H1 (cell line): ENCODE measurements at regions not wholly inside any gene's neighbourhood (a gene's known extent, or its start where the extent isn't known, plus 50 kb on each side); places are given as distances from the start of the nearest gene placed in this dataset.

Experiments used
- CHD2 ChIP-seq: IDR thresholded peaks from 2 replicates; pipeline ENCODE4 v1.6.1; 2012; ENCODE audit warnings: low read length, improper control_type of control experiment
- YY1 ChIP-seq: IDR thresholded peaks from 2 replicates; pipeline ENCODE4 v1.6.1; 2011; ENCODE audit warnings: low read depth, mild to moderate bottlenecking, low read length

GRCh38 chr6:56756791-56757587 lies 114.3 kb upstream of the DST start:
- TF ChIP-seq YY1 (no peak), CHD2 (no peak)
